NB4 (cell line): ENCODE measurements at regions not wholly inside any gene's neighbourhood (a gene's known extent, or its start where the extent isn't known, plus 50 kb on each side); places are given as distances from the start of the nearest gene placed in this dataset.

Source experiments
- CTCF ChIP-seq: IDR thresholded peaks from one replicate; pipeline ENCODE4 v1.5.1; 2012; ENCODE audit warnings: low read depth, low read length
- MAX ChIP-seq: IDR thresholded peaks from 2 replicates; pipeline ENCODE4 v1.6.1; 2011; ENCODE audit warnings: low read depth, low read length

GRCh38 chr1:4227986-4228385 is 327.9 kb upstream of the C1orf174 start:
- no peak for TF ChIP-seq MAX
- TF ChIP-seq CTCF: no peak
